Suprapubic skin (tissue), 4 donors: ENCODE measurements at regions not wholly inside any gene's neighbourhood (a gene's known extent, or its start where the extent isn't known, plus 50 kb on each side); places are given as distances from the start of the nearest gene placed in this dataset.

ENCODE experiments used
- CTCF ChIP-seq, 2 donors: fragments of 200-600 bp in 1 of 2; fragments of 450-650 bp in 1 of 2; sonication (generic) in 1 of 2; IDR thresholded peaks; one replicate each; pipeline ENCODE4 v1.5.1; 2016 to 2019; ENCODE audit warnings: antibody characterized with exemption in 2 of 2, mild to moderate bottlenecking in 1 of 2, moderate library complexity in 1 of 2
- EP300 ChIP-seq: sonication (generic); formaldehyde crosslinking; IDR thresholded peaks from one replicate; pipeline ENCODE4 v1.6.1; 2017; ENCODE audit warnings: antibody characterized with exemption
- POLR2AphosphoS5 ChIP-seq, 3 donors: sonication (generic); formaldehyde crosslinking; IDR thresholded peaks; one replicate each; pipeline ENCODE4 v1.6.1; 2017; ENCODE audit warnings: antibody characterized with exemption in 3 of 3

GRCh38 chr5:143572671-143573070, 169.2 kb upstream of the NR3C1 start:
- TF ChIP-seq CTCF (IDR thresholded peaks at IDR 0.05) (no peak), EP300 (no peak), POLR2AphosphoS5 (IDR thresholded peaks at IDR 0.05) (no peak)
